Heart right ventricle (tissue), 16 donors: ENCODE measurements at regions not wholly inside any gene's neighbourhood (a gene's known extent, or its start where the extent isn't known, plus 50 kb on each side); places are given as distances from the start of the nearest gene placed in this dataset.

ENCODE experiments used
- ATAC-seq, 8 donors: fragments of 200-7000 bp; cut with Tn5 transposase; one replicate each; pipeline ENCODE4 v1.9.1; 2020; ENCODE audit warnings: mild to moderate bottlenecking in 8 of 8, moderate library complexity in 8 of 8, moderate number of reproducible peaks in 1 of 8
- DNase-seq, 2 donors: peaks; one replicate each; pipeline ENCODE4 v3.0.0-alpha.2; 2020
- H3K27ac ChIP-seq, 10 donors: fragments of 200-600 bp; sonication (generic) in 2 of 10; one replicate each; pipeline versions ENCODE4 v1.5.0 to v1.8.0; 2020 to 2022; ENCODE audit warnings: mild to moderate bottlenecking in 3 of 10
- H3K27me3 ChIP-seq, 7 donors: fragments of 200-600 bp; one replicate each; pipeline ENCODE4 v1.8.0; 2021 to 2022; ENCODE audit warnings: mild to moderate bottlenecking in 2 of 7
- H3K36me3 ChIP-seq, 9 donors: fragments of 200-600 bp; sonication (generic) in 1 of 9; one replicate each; pipeline versions ENCODE4 v1.5.0 to v1.8.0; 2020 to 2022; ENCODE audit warnings: mild to moderate bottlenecking in 2 of 9
- H3K4me1 ChIP-seq, 9 donors: fragments of 200-600 bp; sonication (generic) in 1 of 9; one replicate each; pipeline versions ENCODE4 v1.5.0 to v1.8.0; 2020 to 2022; ENCODE audit warnings: mild to moderate bottlenecking in 4 of 9
- H3K4me3 ChIP-seq, 10 donors: fragments of 200-600 bp; sonication (generic) in 2 of 10; one replicate each; pipeline versions ENCODE4 v1.5.0 to v1.8.0; 2020 to 2022; ENCODE audit warnings: mild to moderate bottlenecking in 7 of 10, moderate library complexity in 2 of 10
- H3K9me3 ChIP-seq, 11 donors: fragments of 200-600 bp in 10 of 11; sonication (generic) in 2 of 11; one replicate each; pipeline versions ENCODE4 v1.5.0 to v1.8.0; 2013 to 2022; ENCODE audit warnings: mild to moderate bottlenecking in 2 of 11, control low read depth in 1 of 11, moderate library complexity in 1 of 11
- WGBS, 2 donors: extraction: QIAGEN DNeasy Blood & Tissue Kit; methylation state at CpG; one replicate each; pipeline ENCODE4 v1.1.7; 2013; ENCODE audit warnings: inconsistent platforms in 1 of 2; 5-methylcytosine and 5-hydroxymethylcytosine counted together
- intact Hi-C, 10 donors: fragments of 100-400 bp; cut with DNase I; formaldehyde crosslinking; loops; one replicate each; pipeline versions ENCODE4 v1.11.1 to v1.14.2; 2022
- TF ChIP-seq, protein P1 (sequence below), 9 donors: fragments of 200-600 bp; sonication (generic) in 2 of 9; IDR thresholded peaks; one replicate each; pipeline versions ENCODE4 v1.5.0 to v1.8.0; 2021 to 2022; ENCODE audit warnings: antibody characterized with exemption in 9 of 9, mild to moderate bottlenecking in 5 of 9, moderate library complexity in 1 of 9
- donor health status: Arrhythmogenic right ventricular cardiomyopathy.
- donor health status: ischemic (EF 13 %, LVEDD 7.1; RV severe dilation, severe dysfunction).
- donor health status: healthy with polysubstance abuse.
- donor health status: DM: no; HTN: yes; CAD: no.
- donor health status: DM: no; HTN: no; CAD: no.
- donor health status: ischemic (EF 25% LVEDD 6.9; RV normal size, moderate dysfunction).
- donor health status: ischemic (EF 25% LVEDD 5.7; RV mildly dilated, moderate dysfunction).
- donor health status: healthy.
- donor health status: DM: yes; HTN: yes; CAD: no.
- donor health status: Ischemic cardiomyopathy.
- donor health status: ischemic (EF 35%, LVEDD 5.7; RV mildly dilated, moderate dysfunction).
- donor health status: nonischemic (EF 11% LVEDD 7.7; RV severe dilation, severe dysfunction).
- donor health status: DM: yes; HTN: yes; CAD: no.
- donor health status: PGD.
- donor health status: ischemic (EF 29% LVEDD 5.4; RV normal size, mild dysfunction).
- donor health status: nonischemic (EF 23%, LVEDD 6.1; RV moderate dilation, normal function).

DNA sequence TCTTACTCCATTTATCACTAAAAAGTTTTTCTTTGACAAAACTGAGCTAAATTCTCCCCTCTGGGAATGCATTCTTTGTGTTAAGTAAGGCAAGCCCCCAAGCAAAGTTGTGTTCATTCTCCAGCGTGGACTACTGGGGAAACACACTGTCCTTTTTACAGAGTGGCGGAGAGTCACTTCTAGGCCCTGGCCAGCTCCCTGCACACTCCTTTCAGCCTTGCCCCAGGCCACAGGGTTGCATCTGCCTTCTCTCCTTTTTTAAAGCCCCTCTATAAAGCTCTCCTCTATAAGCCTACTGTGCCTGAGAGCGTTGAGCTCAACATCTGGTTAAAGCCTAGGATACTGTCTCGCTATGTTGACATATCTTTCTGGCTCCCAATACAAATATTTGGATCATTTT is 803.4 kb downstream of the PCDH17 start:
- Histone ChIP-seq H3K4me1 (no peaks in the 10 kb centered on the region), H3K9me3 (peaks cover 0 to 14% (median 2%) of the 10 kb centered on the region in 11 donors), H3K27me3 (no peaks in the 10 kb centered on the region), H3K36me3 (no peaks in the 10 kb centered on the region), H3K4me3 (no peak overlapping the region), H3K27ac (no peak overlapping the region)
- WGBS, 2 donors: 78 to 80% methylated on average over 4 of the region's 4 CpGs
- intact Hi-C loops: no loop called here
- TF ChIP-seq, protein P1, sequence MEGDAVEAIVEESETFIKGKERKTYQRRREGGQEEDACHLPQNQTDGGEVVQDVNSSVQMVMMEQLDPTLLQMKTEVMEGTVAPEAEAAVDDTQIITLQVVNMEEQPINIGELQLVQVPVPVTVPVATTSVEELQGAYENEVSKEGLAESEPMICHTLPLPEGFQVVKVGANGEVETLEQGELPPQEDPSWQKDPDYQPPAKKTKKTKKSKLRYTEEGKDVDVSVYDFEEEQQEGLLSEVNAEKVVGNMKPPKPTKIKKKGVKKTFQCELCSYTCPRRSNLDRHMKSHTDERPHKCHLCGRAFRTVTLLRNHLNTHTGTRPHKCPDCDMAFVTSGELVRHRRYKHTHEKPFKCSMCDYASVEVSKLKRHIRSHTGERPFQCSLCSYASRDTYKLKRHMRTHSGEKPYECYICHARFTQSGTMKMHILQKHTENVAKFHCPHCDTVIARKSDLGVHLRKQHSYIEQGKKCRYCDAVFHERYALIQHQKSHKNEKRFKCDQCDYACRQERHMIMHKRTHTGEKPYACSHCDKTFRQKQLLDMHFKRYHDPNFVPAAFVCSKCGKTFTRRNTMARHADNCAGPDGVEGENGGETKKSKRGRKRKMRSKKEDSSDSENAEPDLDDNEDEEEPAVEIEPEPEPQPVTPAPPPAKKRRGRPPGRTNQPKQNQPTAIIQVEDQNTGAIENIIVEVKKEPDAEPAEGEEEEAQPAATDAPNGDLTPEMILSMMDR (IDR thresholded peaks at IDR 0.05): no peak
- DNase-seq (no peak), ATAC-seq (peak in 2 of 8 donors; percentile 27 to 42)

- Histone ChIP-seq H3K4me1 (no peaks in the 10 kb centered on the region), H3K36me3 (no peaks in the 10 kb centered on the region), H3K4me3 (no peak overlapping the region), H3K27me3 (no peaks in the 10 kb centered on the region), H3K27ac (no peak overlapping the region), H3K9me3 (no peaks in the 10 kb centered on the region)
- 75 to 77% methylated on average over 5 of the region's 5 CpGs for WGBS, 2 donors
- TF ChIP-seq, protein P1 (IDR thresholded peaks at IDR 0.05): no peak
- intact Hi-C loops: no loop called here
- ATAC-seq: no peak
- no peak for DNase-seq
Measured at GRCh38 chr13:58437427-58437826, 805.9 kb downstream of the PCDH17 start.

DNA sequence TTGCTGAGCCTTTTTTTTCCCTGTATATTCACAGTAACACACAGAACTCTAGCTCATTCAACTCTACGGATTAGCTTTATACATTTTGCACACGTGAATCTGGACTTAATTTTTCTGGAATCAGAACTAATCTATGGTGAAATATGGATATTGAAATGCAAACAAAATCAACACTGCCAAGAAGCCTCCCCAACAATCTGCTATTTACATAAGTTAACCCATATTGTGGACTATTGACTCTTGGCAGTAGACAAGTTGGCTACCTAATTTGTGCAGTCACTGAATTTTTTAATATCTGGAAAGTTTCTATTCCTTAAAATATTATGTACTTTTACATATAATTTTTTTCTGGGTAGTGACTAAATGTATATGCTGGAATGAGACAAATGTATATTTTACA is 815.4 kb downstream of the PCDH17 start:
- Histone ChIP-seq H3K36me3 (no peaks in the 10 kb centered on the region), H3K27me3 (no peaks in the 10 kb centered on the region), H3K4me1 (no peaks in the 10 kb centered on the region), H3K9me3 (no peaks in the 10 kb centered on the region), H3K27ac (no peak overlapping the region), H3K4me3 (no peak overlapping the region)
- intact Hi-C loops: no loop called here
- no peak for ATAC-seq
- TF ChIP-seq, protein P1 (IDR thresholded peaks at IDR 0.05): no peak
- WGBS, 2 donors: 84 to 91% methylated on average over 2 of the region's 2 CpGs
- DNase-seq: no peak

DNA sequence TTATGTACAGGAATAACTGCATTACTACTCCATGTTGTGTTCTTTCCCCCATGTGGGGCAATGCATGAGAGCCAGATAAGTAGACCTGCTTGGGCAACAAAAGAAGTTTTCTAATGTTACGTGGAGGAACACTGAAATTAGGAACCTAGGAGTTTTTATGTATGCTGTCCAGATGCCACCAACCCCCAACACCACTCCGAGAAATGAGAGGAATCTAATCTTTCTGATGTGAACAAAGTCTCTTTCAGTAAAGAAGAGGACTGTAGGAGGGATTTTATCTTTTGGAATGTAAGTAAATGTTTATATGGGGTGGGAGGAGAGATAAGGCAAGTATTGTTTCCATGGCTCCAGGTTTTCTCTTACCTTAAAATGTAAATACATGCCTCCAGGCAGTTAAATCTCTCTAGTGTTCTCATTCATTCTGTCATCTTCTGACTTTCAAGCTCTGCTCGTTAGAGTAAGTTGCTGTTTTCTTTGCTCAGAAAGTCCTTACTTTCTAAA is 820.6 kb downstream of the PCDH17 start:
- Histone ChIP-seq H3K27me3 (no peaks in the 10 kb centered on the region), H3K9me3 (peaks cover 0 to 28% (median 4%) of the 10 kb centered on the region in 11 donors), H3K27ac (no peak overlapping the region), H3K4me3 (no peak overlapping the region), H3K36me3 (no peaks in the 10 kb centered on the region), H3K4me1 (no peaks in the 10 kb centered on the region)
- no peak for ATAC-seq
- TF ChIP-seq, protein P1 (IDR thresholded peaks at IDR 0.05): no peak
- DNase-seq: no peak
- WGBS, 2 donors: 64 to 68% methylated on average over 3 of the region's 3 CpGs
- intact Hi-C loops: no loop called here
